ENCODE measurements at regions not wholly inside any gene's neighbourhood (a gene's known extent, or its start where the extent isn't known, plus 50 kb on each side); places are given as distances from the start of the nearest gene placed in this dataset.

- DNase-seq (ENCODE audit: low spot score), result no peak
These were observed 55.1 kb upstream of the LAMA2 start for GRCh38 chr6:128827675-128828464.

DNA sequence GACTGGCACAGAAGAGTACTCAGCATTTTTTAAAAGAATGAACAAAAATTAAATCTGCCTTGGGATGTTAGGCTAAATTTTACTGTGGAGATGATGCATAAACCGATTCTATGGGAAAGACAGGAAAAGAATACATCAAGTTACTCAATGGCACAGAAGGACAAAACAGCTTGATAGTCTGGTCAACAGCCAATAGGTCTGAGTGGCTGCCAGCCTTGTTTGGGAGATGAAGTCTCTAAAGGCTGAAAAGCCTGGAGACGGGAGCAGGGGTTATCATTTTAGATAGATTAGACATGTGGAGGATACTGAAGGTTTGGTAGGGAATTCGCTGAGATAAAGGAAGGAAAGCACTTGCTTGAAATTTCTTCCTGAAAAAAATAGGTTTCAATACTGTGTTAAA is 56.3 kb upstream of the LAMA2 start:
- DNase-seq (ENCODE audit: low spot score), result no peak

DNA sequence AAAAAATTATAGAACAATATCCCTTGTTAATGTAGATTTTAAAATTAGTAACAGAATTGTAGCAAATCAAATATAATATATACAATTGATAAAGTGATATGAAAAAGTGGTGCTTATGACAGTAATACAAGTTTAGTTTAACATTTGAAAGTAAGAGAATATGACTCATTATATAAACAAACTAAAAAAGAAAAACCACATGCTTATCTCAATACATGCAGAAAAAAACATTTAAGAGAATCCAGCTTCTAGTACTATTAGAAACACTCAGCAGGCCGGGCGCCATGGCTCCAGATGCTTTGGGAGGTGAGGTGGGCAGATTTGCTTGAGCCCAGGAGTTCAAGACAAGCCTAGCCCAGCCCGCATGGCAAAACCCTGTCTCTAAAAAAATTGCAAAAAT is 60.7 kb upstream of the LAMA2 start:
- no peak for DNase-seq (ENCODE audit: low spot score)

DNA sequence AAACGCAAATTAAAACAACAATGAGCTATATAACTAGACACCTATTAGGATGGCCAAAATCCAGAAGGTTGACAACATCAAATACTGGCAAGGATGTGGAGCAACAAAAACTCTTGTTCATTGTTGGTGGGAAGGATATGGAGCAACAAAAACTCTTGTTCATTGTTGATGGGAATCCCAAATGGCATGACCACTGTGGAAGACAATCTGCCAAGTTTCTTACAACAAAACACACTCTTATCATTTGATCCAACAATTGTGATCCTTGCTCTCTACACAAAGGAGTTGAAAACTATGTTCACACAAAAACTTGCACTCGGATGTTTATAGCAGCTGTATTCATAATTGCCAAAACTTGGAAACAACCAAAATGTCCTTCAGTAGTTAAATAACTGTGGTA is 61.8 kb upstream of the LAMA2 start:
- DNase-seq (ENCODE audit: low spot score), result no peak

DNA sequence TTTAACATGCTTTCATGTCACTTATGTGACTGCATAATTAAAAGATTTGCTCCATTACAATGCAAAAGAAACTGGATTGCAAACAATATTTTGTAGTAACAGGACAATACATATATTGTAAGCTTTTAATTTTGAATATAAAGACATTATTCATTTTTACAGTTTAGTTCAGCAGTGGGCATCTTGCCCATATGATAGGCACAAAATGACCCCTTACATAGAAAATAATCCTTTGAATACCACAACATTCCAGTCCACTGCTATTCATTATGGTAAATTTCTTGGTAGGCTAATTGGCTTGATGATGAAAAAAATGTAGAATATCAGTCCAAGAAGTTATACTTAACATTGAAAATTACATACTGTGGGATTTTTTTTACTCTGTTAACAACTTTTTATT is 74.1 kb upstream of the LAMA2 start:
- DNase-seq (ENCODE audit: low spot score), result no peak

GRCh38 chr6:128807577-128807976 is 75.4 kb upstream of the LAMA2 start:
- peak; percentile 7 for DNase-seq (ENCODE audit: low spot score)

GRCh38 chr6:128806261-128806660 is 76.7 kb upstream of the LAMA2 start:
- DNase-seq (ENCODE audit: low spot score), result no peak

GRCh38 chr6:128803911-128804310 is 79.0 kb upstream of the LAMA2 start:
- DNase-seq (ENCODE audit: low spot score), result no peak

DNA sequence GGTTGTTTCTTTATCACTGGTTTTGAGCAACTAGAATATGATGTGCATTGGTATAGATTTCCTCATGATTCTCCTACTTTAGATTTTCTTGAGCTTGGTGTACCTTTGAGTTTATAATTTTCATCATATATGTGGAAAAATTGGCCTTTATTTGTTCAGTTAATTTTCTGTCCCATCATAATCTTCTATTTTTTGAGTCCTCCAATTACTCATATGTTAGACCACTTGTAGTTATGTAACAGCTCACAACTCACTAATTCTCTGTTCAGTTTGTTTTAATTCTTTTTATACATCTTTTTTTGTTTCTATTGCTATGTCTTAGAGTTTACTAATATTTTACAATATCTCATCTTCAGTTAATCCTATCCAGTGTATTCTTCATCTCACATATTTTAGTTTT is 81.3 kb upstream of the LAMA2 start:
- DNase-seq (ENCODE audit: low spot score), result no peak

DNA sequence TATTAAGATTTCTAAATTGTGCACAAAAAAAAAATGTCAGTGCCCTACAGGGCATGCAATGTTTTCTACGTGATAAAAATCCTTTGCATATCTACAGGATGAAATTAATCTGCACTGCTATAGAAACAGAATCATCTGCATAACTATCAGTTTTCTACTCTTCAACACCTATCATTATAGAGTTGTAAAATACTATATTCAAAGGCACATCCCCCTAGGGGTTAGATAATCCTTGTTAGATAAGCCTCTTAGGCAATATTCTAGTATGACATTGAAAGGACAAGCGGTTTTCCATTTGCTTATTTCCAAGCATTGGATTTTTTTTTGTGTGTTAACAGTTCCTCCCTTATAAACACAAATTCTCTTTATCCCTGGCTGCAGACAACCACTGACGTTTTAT is 98.7 kb upstream of the LAMA2 start:
- no peak for DNase-seq (ENCODE audit: low spot score)

DNA sequence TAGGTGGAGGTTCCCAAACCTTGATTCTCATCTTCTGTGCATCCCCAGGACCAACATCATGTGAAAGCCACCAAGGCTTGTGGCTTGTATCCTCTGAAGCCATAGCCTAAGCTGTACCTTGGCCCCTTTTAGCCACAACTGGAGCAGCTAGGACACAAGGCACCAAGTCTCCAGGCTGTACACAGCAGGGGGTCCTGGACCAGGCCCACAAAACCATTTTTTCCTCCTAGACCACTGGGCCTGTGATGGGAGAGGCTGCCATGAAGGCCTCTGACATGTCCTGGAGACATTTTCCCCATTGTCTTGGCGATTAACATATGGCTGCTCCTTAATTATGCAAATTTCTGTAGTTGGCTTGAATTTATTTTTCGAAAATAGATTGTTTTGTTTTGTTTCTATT is 114.8 kb upstream of the LAMA2 start:
- no peak for DNase-seq (ENCODE audit: low spot score)

GRCh38 chr6:128767705-128768104 is 115.2 kb upstream of the LAMA2 start:
- DNase-seq (ENCODE audit: low spot score), result no peak

DNA sequence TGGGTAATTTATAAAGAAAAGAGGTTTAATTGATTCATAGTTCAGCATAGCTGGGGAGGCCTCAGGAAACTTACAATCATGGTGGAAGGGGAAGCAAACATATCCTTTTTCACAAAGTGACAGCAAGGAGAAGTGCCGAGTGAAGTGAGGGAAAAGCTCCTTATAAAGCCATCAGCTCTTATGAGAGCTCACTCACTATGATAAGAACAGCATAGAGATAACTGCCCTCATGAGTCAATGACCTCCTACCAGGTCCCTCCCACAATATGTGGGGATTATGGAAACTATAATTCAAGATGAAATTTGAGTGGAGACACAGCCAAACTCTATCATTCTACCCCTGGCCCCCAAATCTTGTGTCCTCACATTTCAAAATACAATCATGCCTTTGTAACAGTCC is 115.8 kb upstream of the LAMA2 start:
- DNase-seq (ENCODE audit: low spot score), result no peak

DNA sequence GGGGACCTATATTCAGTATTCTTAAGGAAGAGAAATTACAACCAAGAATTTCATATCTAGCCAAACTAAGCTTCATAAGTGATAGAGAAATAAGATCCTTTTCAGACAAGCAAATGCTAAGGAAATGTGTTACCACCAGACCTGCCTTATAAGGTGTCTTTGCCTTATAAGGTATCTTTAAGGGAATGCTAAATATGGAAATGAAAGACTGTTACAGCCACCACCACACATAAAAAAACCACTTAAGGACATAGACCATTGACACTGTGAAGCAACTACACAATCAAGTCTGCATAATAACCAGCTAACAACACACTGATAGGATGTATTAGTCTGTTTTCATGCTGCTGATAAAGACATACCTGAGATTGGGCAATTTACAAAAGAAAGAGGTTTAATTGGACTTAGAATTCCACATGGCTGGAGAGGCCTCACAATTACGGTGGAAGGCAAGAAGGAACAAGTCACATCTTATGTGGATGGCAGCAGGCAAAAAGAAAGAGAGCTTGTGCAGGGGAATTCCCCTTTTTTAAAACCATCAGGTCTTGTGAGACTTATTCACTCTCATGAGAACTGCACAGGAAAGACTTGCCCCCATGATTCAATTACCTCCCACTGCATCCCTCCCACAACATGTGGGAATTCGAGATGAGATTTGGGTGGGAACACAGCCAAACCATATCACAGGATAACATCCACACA is 119.2 kb upstream of the LAMA2 start:
- no peak for DNase-seq (ENCODE audit: low spot score)

- DNase-seq (ENCODE audit: low spot score), result no peak
These were observed 123.0 kb upstream of the LAMA2 start for GRCh38 chr6:128759901-128760300.

- DNase-seq (ENCODE audit: low spot score), result no peak
These were observed 123.5 kb upstream of the LAMA2 start for GRCh38 chr6:128759447-128759846.

GRCh38 chr6:128757961-128758360 is 125.0 kb upstream of the LAMA2 start:
- DNase-seq (ENCODE audit: low spot score), result no peak

GRCh38 chr6:128754658-128755256 is 128.2 kb upstream of the LAMA2 start:
- DNase-seq (ENCODE audit: low spot score), result peak; percentile 22

DNA sequence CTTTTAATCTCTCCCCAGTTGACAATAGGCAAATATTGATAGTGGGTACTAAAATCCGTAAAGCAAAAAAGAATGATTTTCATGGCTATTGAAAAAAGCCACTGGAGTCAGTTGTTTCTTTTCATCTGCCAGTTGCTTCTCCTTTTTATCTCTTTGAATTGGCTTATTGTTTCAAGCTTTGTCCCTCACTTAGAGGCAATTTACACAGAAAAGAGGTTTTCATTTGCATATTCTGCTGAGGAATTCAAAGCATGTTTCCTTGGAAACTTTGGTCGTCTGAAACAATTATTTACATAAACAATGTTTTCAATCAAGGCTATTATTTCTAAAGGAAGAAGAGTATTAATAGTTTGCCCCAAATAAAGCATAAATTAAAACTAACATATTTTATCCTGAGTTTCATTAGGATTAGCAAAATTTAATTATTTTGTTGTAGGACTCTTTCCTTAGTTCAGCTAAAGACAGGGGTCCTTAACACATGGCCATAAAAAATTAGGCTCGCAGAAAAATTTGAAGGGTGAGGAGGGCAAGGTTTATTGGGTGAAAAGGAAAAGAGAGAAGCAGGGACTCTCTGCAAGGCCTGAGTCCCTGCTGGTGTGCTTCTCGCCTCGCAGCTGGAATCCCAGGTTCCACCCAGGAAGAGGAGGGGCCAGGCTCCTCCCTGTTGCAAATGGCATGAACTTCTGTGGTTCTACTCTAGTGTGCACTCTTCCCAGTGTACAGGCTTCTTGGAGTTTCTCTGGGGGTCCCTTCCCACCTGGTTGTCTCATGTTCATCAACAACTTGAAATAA is 138.8 kb upstream of the LAMA2 start:
- no peak for DNase-seq (ENCODE audit: low spot score)

DNA sequence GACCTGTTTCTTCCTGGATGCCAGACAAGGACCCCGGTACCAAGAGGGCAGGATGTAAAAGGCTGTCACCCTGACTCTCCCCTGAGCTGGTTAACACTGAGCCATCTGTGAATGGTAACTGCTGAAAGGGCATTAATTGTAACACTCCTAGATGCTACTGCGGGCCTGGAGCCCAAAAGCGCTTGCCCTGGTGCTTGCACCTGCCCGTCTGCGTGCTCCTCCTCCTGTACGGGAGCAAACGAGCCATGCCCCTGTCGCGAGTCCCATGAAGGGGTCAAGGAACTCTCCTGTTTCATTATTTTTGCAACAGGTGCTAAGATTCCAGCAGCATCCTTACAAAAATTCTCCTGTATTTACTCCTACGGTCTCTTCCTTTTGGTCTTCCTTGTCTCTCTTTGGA is 140.0 kb upstream of the LAMA2 start:
- DNase-seq (ENCODE audit: low spot score), result no peak

DNA sequence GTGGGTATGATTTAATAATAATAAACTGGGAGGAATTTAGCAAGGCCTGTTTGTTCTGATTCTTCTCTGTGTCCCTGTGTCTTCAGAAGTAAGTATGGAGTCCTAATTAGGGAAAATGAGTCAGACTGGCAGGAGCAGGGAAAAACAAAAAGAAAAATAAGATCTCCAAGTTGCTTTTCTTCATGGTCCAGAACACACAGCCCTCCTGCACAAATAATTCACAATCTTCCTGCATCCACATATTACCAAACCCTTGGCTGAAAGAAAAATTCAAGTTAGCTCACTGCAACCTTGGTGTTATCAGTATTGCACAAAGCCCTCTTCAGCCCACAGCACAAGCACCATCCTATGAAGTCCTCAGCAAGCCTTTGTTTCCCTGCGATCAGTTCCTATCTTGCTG is 142.0 kb upstream of the LAMA2 start:
- DNase-seq (ENCODE audit: low spot score), result no peak

GRCh38 chr6:128739112-128739511 is 143.8 kb upstream of the LAMA2 start:
- no peak for DNase-seq (ENCODE audit: low spot score)

DNA sequence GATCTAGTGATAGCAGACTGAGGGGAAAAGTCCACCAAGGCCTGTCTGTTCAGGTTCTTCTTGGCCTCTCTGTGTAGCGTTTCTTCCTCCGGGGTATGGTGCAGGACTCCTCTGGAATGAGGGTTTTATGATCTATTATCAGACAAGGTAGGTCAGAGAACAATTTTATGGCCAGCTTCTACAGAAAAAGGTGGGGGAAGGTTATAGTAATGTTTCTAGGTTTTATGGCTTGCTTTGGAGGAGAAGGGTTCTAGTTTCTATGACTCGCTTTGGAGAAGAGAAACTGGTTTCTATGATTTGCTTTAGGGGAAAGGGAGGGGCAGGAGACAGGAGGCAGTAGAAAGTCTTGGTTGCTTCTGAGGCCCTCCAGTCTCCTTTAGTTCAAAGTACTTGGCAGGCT is 144.8 kb upstream of the LAMA2 start:
- DNase-seq (ENCODE audit: low spot score), result no peak

Measured in activated CD4-positive, alpha-beta T cell treated with anti-CD3 and anti-CD28 coated beads, Interleukin-2, Interleukin-4, amounts not matched to agents 100 ng/mL and 50 ng/mL, durations not matched to agents 16 hours and 8 hours (primary cell).